Thymus (tissue), 11 donors: ENCODE measurements at regions not wholly inside any gene's neighbourhood (a gene's known extent, or its start where the extent isn't known, plus 50 kb on each side); places are given as distances from the start of the nearest gene placed in this dataset.

ENCODE experiments used
- DNase-seq, 9 donors: peaks; one replicate each; pipeline ENCODE4 v3.0.0-alpha.2; 2013; ENCODE audit warnings: low spot score in 9 of 9, low read depth in 6 of 9, missing footprints in 1 of 9
- H3K27ac ChIP-seq, 2 donors: one replicate each; pipeline ENCODE4 v1.5.1; 2013; ENCODE audit warnings: control low read depth in 1 of 2, low read depth in 1 of 2, low read length in 1 of 2, mild to moderate bottlenecking in 1 of 2, moderate library complexity in 1 of 2
- H3K27me3 ChIP-seq, 2 donors: one replicate each; pipeline ENCODE4 v1.5.1; 2013; ENCODE audit warnings: low read length in 1 of 2; ENCODE audit not compliant: control insufficient read depth in 2 of 2, insufficient read depth in 1 of 2
- H3K36me3 ChIP-seq, 2 donors: one replicate each; pipeline ENCODE4 v1.5.1; 2013; ENCODE audit warnings: low read length in 1 of 2, mild to moderate bottlenecking in 1 of 2, moderate library complexity in 1 of 2; ENCODE audit not compliant: control insufficient read depth in 2 of 2, insufficient read depth in 2 of 2
- H3K4me1 ChIP-seq, 2 donors: one replicate each; pipeline ENCODE4 v1.5.1; 2013; ENCODE audit warnings: low read length in 2 of 2; ENCODE audit not compliant: control insufficient read depth in 2 of 2, insufficient read depth in 2 of 2
- H3K4me3 ChIP-seq, 2 donors: one replicate each; pipeline ENCODE4 v1.5.1; 2013; ENCODE audit warnings: low read length in 2 of 2, control low read depth in 1 of 2, mild to moderate bottlenecking in 1 of 2
- H3K9me3 ChIP-seq, 2 donors: one replicate each; pipeline ENCODE4 v1.5.1; 2013; ENCODE audit warnings: low read length in 1 of 2, mild to moderate bottlenecking in 1 of 2; ENCODE audit not compliant: control insufficient read depth in 2 of 2, insufficient read depth in 1 of 2
- WGBS: extraction: QIAGEN DNeasy Blood & Tissue Kit; methylation state at CpG from one replicate; pipeline ENCODE4 v1.1.7; 2013; 5-methylcytosine and 5-hydroxymethylcytosine counted together
- donor health status: healthy.

- Histone ChIP-seq H3K9me3 (no peaks in the 10 kb centered on the region), H3K27ac (no peak overlapping the region), H3K36me3 (no peaks in the 10 kb centered on the region), H3K4me3 (no peak overlapping the region), H3K27me3 (no peaks in the 10 kb centered on the region), H3K4me1 (no peaks in the 10 kb centered on the region)
- 95% methylated on average over 2 of the region's 2 CpGs for WGBS
- no peak for DNase-seq
These were observed 478.0 kb downstream of the BTG1 start for GRCh38 chr12:91667694-91668093.

GRCh38 chr12:91663744-91664143 lies 481.1 kb upstream of the DCN start:
- DNase-seq: no peak
- 96% methylated on average over 4 of the region's 4 CpGs for WGBS
- Histone ChIP-seq H3K4me1 (no peaks in the 10 kb centered on the region), H3K27me3 (no peaks in the 10 kb centered on the region), H3K9me3 (no peaks in the 10 kb centered on the region), H3K36me3 (no peaks in the 10 kb centered on the region), H3K27ac (no peak overlapping the region), H3K4me3 (no peak overlapping the region)

- H3K9me3 ChIP-seq: no peaks in the 10 kb centered on the region
- no peak overlapping the region for H3K27ac ChIP-seq
- H3K27me3 ChIP-seq: no peaks in the 10 kb centered on the region
- H3K4me1 ChIP-seq: no peaks in the 10 kb centered on the region
- H3K36me3 ChIP-seq: no peaks in the 10 kb centered on the region
- 96% methylated on average over 4 of the region's 4 CpGs for WGBS
- no peak for DNase-seq
- no peak overlapping the region for H3K4me3 ChIP-seq
These were observed 480.7 kb upstream of the DCN start for GRCh38 chr12:91663310-91663709.

GRCh38 chr12:91662021-91662420 lies 479.4 kb upstream of the DCN start:
- H3K36me3 ChIP-seq: no peaks in the 10 kb centered on the region
- no peak overlapping the region for H3K27ac ChIP-seq
- H3K9me3 ChIP-seq: no peaks in the 10 kb centered on the region
- H3K27me3 ChIP-seq: no peaks in the 10 kb centered on the region
- DNase-seq: no peak
- WGBS: 93% methylated on average over 1 of the region's 1 CpG
- no peaks in the 10 kb centered on the region for H3K4me1 ChIP-seq
- H3K4me3 ChIP-seq: no peak overlapping the region

- no peak overlapping the region for H3K4me3 ChIP-seq
- no peak overlapping the region for H3K27ac ChIP-seq
- no peak for DNase-seq
- H3K9me3 ChIP-seq: no peaks in the 10 kb centered on the region
- H3K36me3 ChIP-seq: no peaks in the 10 kb centered on the region
- 94% methylated on average over 3 of the region's 3 CpGs for WGBS
- H3K4me1 ChIP-seq: no peaks in the 10 kb centered on the region
- no peaks in the 10 kb centered on the region for H3K27me3 ChIP-seq
These were observed 474.4 kb upstream of the DCN start for GRCh38 chr12:91657032-91657431.

- no peak overlapping the region for H3K4me3 ChIP-seq
- DNase-seq: no peak
- H3K27me3 ChIP-seq: no peaks in the 10 kb centered on the region
- H3K4me1 ChIP-seq: no peaks in the 10 kb centered on the region
- no peaks in the 10 kb centered on the region for H3K9me3 ChIP-seq
- no peaks in the 10 kb centered on the region for H3K36me3 ChIP-seq
- WGBS: 99% methylated on average over 3 of the region's 3 CpGs
- H3K27ac ChIP-seq: no peak overlapping the region
These were observed 473.3 kb upstream of the DCN start for GRCh38 chr12:91655966-91656365.

- DNase-seq: no peak
- Histone ChIP-seq H3K27ac (no peak overlapping the region), H3K4me3 (no peak overlapping the region), H3K4me1 (no peaks in the 10 kb centered on the region), H3K9me3 (no peaks in the 10 kb centered on the region), H3K27me3 (no peaks in the 10 kb centered on the region), H3K36me3 (no peaks in the 10 kb centered on the region)
- WGBS: over 99% methylated on average over 3 of the region's 3 CpGs
These were observed 471.5 kb upstream of the DCN start for GRCh38 chr12:91654087-91654486.

- no peak overlapping the region for H3K4me3 ChIP-seq
- no peak overlapping the region for H3K27ac ChIP-seq
- no peaks in the 10 kb centered on the region for H3K27me3 ChIP-seq
- no peaks in the 10 kb centered on the region for H3K36me3 ChIP-seq
- no peaks in the 10 kb centered on the region for H3K9me3 ChIP-seq
- DNase-seq: no peak
- no peaks in the 10 kb centered on the region for H3K4me1 ChIP-seq
These were observed 469.1 kb upstream of the DCN start for GRCh38 chr12:91651728-91652127.

- WGBS: 97% methylated on average over 2 of the region's 2 CpGs
- Histone ChIP-seq H3K27me3 (no peaks in the 10 kb centered on the region), H3K36me3 (no peaks in the 10 kb centered on the region), H3K4me1 (no peaks in the 10 kb centered on the region), H3K27ac (no peak overlapping the region), H3K9me3 (no peaks in the 10 kb centered on the region), H3K4me3 (no peak overlapping the region)
- DNase-seq: no peak
These were observed 461.1 kb upstream of the DCN start for GRCh38 chr12:91643763-91644162.

GRCh38 chr12:91640021-91640420 lies 457.4 kb upstream of the DCN start:
- Histone ChIP-seq H3K27ac (no peak overlapping the region), H3K36me3 (no peaks in the 10 kb centered on the region), H3K4me3 (no peak overlapping the region), H3K27me3 (no peaks in the 10 kb centered on the region), H3K4me1 (no peaks in the 10 kb centered on the region), H3K9me3 (no peaks in the 10 kb centered on the region)
- 89% methylated on average over 2 of the region's 2 CpGs for WGBS
- DNase-seq: no peak
